ENCODE measurements at regions not wholly inside any gene's neighbourhood (a gene's known extent, or its start where the extent isn't known, plus 50 kb on each side); places are given as distances from the start of the nearest gene placed in this dataset.

GRCh38 chr2:62407401-62407800 is 98.6 kb downstream of the TMEM17 start:
- no peak overlapping the region for H3K27ac ChIP-seq (ENCODE audit: low read length in 2 of 2)
- Mint-ChIP-seq H3K27ac (no peak overlapping the region), H3K9me3 (ENCODE audit: insufficient read depth) (no peaks in the 10 kb centered on the region), H3K4me3 (no peak overlapping the region), H3K4me1 (peaks cover 6% of the 10 kb centered on the region), H3K27me3 (no peaks in the 10 kb centered on the region)
- ChIA-PET POLR2A (no interaction called here), CTCF (interaction anchor here (1.1 to 1.2 kb wide), 2 partner anchors 9 to 414 kb away, joined by 3 read pairs; no protein-coding TSS in a partner anchor)
- no peak for TF ChIP-seq CTCF (IDR thresholded peaks at IDR 0.05)
- no peak for TF ChIP-seq EZH2 (IDR thresholded peaks at IDR 0.05; ENCODE audit: borderline replicate concordance, insufficient read depth, low read depth, low read length, poor library complexity, severe bottlenecking)
- ATAC-seq (ENCODE audit: low read depth) = no peak
- H3K36me3 ChIP-seq (replicated peaks in 1 of 2; ENCODE audit: control extremely low read depth in 1 of 2, control insufficient read depth in 1 of 2, extremely low read depth in 1 of 2, insufficient read depth in 2 of 2, low read length in 1 of 2) = no peaks in the 10 kb centered on the region
- no peaks in the 10 kb centered on the region for H3K27me3 ChIP-seq (replicated peaks in 1 of 4; ENCODE audit: control extremely low read depth in 1 of 4, control insufficient read depth in 3 of 4, insufficient read depth in 4 of 4, low read length in 3 of 4)
- no peak overlapping the region for H3K9ac ChIP-seq (ENCODE audit: low read length)
- H4K20me1 ChIP-seq (ENCODE audit: control insufficient read depth, insufficient read depth, low read length, poor library complexity, severe bottlenecking) = no peaks in the 10 kb centered on the region
- no peaks in the 10 kb centered on the region for H3K79me2 ChIP-seq (ENCODE audit: control insufficient read depth, insufficient read depth, low read length)
- no peak for DNase-seq
- no peak overlapping the region for H2AFZ ChIP-seq (ENCODE audit: insufficient read depth, low read depth, low read length, poor library complexity, severe bottlenecking)
- intact Hi-C loops (cut with micrococcal nuclease) = no loop called here
- no peak overlapping the region for H3K4me3 ChIP-seq (ENCODE audit: control extremely low read depth in 1 of 5, extremely low read depth in 1 of 5, insufficient read depth in 1 of 5, low read depth in 2 of 5, low read length in 4 of 5)
- H3K4me1 ChIP-seq (ENCODE audit: control insufficient read depth in 2 of 2, insufficient read depth in 2 of 2, low read length in 2 of 2) = peaks cover 7 to 8% of the 10 kb centered on the region in 2 donors
- H3K4me2 ChIP-seq (replicated peaks; ENCODE audit: low read depth, low read length, poor library complexity, severe bottlenecking) = no peak overlapping the region
- peaks cover 0 to under 1% (median 0%) of the 10 kb centered on the region in 3 donors for H3K9me3 ChIP-seq (ENCODE audit: control extremely low read depth in 1 of 3, control insufficient read depth in 2 of 3, insufficient read depth in 1 of 3, low read length in 2 of 3)
- WGBS (ENCODE audit: insufficient coverage) = 93% methylated on average over 5 of the region's 7 CpGs

- intact Hi-C loops (cut with micrococcal nuclease) = no loop called here
- no peaks in the 10 kb centered on the region for H3K9me3 Mint-ChIP-seq (ENCODE audit: insufficient read depth)
- Histone ChIP-seq H3K4me1 (ENCODE audit: control insufficient read depth in 2 of 2, insufficient read depth in 2 of 2, low read length in 2 of 2) (peaks cover 2 to 3% of the 10 kb centered on the region in 2 donors), H3K27ac (ENCODE audit: low read length in 2 of 2) (no peak overlapping the region), H3K4me3 (ENCODE audit: control extremely low read depth in 1 of 5, extremely low read depth in 1 of 5, insufficient read depth in 1 of 5, low read depth in 2 of 5, low read length in 4 of 5) (no peak overlapping the region), H3K79me2 (ENCODE audit: control insufficient read depth, insufficient read depth, low read length) (no peaks in the 10 kb centered on the region), H3K9me3 (ENCODE audit: control extremely low read depth in 1 of 3, control insufficient read depth in 2 of 3, insufficient read depth in 1 of 3, low read length in 2 of 3) (peaks cover 0 to 3% (median 0%) of the 10 kb centered on the region in 3 donors), H3K9ac (ENCODE audit: low read length) (no peak overlapping the region), H3K36me3 (replicated peaks in 1 of 2; ENCODE audit: control extremely low read depth in 1 of 2, control insufficient read depth in 1 of 2, extremely low read depth in 1 of 2, insufficient read depth in 2 of 2, low read length in 1 of 2) (no peaks in the 10 kb centered on the region), H3K27me3 (replicated peaks in 1 of 4; ENCODE audit: control extremely low read depth in 1 of 4, control insufficient read depth in 3 of 4, insufficient read depth in 4 of 4, low read length in 3 of 4) (no peaks in the 10 kb centered on the region), H2AFZ (ENCODE audit: insufficient read depth, low read depth, low read length, poor library complexity, severe bottlenecking) (no peak overlapping the region), H4K20me1 (ENCODE audit: control insufficient read depth, insufficient read depth, low read length, poor library complexity, severe bottlenecking) (no peaks in the 10 kb centered on the region), H3K4me2 (replicated peaks; ENCODE audit: low read depth, low read length, poor library complexity, severe bottlenecking) (no peak overlapping the region)
- H3K27me3 Mint-ChIP-seq = no peaks in the 10 kb centered on the region
- ATAC-seq (ENCODE audit: low read depth) = no peak
- ChIA-PET CTCF (interaction anchor here (1.1 to 1.2 kb wide), 2 partner anchors 10 to 413 kb away, joined by 3 read pairs; no protein-coding TSS in a partner anchor), POLR2A (no interaction called here)
- H3K27ac Mint-ChIP-seq = no peak overlapping the region
- H3K4me3 Mint-ChIP-seq = no peak overlapping the region
- WGBS (ENCODE audit: insufficient coverage) = 91% methylated on average over 3 of the region's 3 CpGs
- TF ChIP-seq CTCF (IDR thresholded peaks at IDR 0.05) (no peak), EZH2 (IDR thresholded peaks at IDR 0.05; ENCODE audit: borderline replicate concordance, insufficient read depth, low read depth, low read length, poor library complexity, severe bottlenecking) (no peak)
- H3K4me1 Mint-ChIP-seq = peaks cover 2% of the 10 kb centered on the region
- DNase-seq = no peak
Measured at GRCh38 chr2:62406573-62407043, 99.4 kb downstream of the TMEM17 start.

All from B cell (primary cell).